Activated T-helper 9 cell treated with anti-CD3 and anti-CD28 coated beads, Interleukin-2, amount 50 U/mL, for 16 hours (primary cell): ENCODE measurements at regions not wholly inside any gene's neighbourhood (a gene's known extent, or its start where the extent isn't known, plus 50 kb on each side); places are given as distances from the start of the nearest gene placed in this dataset.
"Not testable (repeated sequence)": the region's sequence is repeated elsewhere in the genome, so short reads cannot be mapped to it uniquely, and the experiment has no call there.

ENCODE experiments used
- DNase-seq: peaks from one replicate; pipeline ENCODE4 v3.0.0-alpha.2; 2020; ENCODE audit warnings: low read depth

DNA sequence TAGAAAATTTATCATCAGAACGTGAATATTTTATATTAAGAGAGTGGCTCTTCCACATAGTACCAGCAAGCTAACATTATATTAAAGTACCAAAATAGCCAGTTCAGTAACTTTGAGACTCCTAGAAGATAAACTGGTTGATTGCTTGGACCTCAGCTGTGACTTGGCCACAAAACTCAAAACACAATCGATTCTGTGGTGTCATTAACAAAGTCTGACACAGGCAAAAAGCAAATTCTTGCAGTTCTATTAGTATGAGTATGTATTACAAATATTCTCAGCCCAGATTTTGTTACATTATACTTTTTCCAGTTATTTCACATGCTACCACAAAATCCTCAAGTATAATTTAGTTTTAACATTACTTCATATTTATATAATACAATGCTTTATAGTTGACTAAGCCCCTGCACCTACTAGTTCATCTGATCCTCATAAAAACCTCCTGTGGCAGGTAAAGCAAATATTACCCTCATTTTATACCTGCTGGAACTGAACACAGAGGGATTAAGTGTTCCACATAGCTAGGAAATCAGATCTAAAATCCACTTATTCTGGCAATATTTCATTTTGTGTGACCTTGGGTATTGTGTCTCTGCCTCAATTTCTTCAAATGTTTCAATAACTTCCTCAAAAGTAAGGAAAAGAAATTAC lies 279.9 kb upstream of the MKLN1 start:
- no peak for DNase-seq

DNA sequence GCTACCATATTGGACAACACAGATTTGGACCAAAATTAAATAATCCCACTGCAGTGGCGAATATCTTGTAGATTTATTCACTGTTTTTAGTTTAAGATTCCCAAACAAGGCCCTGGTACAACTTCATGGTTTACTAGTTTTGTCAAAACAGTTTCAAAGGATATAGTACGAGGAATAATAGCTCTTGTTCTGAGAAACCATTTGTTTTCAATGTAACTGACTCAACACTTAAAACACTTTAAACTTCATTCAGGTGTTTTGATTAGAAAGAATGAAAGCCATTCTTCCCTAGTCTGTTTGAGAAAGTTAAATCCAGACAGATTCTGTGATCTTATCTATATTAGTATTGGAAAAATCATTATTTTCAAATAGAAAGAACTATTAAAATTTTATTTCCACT lies 276.4 kb upstream of the MKLN1 start:
- no peak for DNase-seq

DNA sequence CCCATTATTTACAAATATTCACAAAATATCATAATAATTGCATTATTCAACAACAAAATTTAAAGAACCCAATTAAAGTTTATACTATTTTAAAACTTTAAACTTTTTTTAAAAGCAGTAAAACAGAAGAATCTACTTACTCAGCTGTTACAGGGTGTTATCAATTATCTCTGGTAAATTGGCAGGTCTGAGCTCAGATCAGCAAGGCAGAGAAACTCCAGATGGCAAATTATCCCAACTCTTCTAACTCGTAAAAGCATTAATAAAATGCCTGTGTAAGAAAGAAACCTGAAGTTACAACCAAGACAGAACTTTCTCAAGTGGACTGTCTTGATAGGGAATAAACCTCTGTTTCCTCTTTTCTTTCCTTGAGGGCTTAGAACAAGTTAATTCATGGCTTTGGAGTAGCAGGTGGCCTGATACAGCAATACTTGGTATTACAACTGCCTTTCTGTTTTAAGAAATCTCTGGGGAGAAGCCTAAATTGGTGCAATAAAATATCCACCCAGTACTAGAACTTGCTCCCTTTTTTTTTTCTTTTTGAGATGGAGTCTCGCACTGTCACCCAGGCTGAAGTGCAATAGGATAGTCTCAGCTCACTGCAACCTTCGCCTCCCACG lies 275.3 kb upstream of the MKLN1 start:
- no peak for DNase-seq

GRCh38 chr7:131056007-131056406 lies 271.7 kb upstream of the MKLN1 start:
- no peak for DNase-seq

DNA sequence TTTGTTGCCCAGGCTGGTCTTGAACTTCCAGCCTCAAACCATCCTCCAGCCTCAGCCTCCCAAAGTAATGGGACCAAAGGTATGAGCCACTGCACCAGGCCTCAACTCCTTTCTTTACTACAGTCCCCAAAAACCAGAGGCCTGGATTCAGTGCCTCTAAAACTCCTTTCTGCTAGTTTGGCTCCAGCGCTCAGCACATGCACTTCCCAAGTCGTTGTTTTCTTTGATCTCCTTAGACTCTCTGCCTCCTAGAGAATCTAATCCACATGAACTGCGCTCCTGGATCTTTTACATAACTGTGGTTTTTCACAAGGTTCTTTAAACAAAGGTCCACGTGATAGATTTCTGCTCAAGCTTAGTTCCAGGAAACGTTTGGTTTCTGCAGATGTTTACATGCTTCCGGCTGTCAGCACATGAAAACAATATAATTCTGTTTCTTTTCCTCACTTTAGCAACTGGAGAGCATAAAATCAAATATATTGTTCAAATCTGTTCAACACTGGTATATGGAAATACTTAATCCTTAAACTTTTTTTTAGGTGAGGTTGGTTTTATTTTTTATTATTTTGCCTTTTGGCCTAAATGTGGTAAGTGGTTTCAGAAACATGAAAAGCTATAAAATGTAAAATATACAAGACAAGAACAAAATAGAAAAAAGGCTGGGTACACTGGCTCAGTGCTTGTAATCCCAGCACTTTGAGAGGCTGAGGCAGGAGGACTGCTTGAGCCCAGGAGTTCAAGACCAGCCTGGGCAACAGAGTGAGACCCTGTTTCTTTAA lies 270.5 kb upstream of the MKLN1 start:
- DNase-seq, result no peak

DNA sequence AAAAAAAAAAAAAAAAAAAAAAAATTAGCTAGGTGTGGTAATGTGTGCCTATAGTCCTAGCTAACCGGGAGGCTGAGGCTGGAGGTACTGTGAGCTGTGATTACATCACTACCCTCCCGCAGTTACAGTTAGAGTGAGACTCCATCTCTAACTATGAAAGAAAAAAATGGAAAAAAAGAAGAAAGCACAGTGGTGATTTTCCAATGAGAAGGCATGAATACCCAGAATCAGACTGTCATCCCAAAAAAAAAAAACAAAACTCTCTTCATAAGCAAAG lies 269.9 kb upstream of the MKLN1 start:
- DNase-seq, result no peak

- not testable (repeated sequence) for DNase-seq
These were observed 269.0 kb upstream of the MKLN1 start for GRCh38 chr7:131058561-131059288.

DNA sequence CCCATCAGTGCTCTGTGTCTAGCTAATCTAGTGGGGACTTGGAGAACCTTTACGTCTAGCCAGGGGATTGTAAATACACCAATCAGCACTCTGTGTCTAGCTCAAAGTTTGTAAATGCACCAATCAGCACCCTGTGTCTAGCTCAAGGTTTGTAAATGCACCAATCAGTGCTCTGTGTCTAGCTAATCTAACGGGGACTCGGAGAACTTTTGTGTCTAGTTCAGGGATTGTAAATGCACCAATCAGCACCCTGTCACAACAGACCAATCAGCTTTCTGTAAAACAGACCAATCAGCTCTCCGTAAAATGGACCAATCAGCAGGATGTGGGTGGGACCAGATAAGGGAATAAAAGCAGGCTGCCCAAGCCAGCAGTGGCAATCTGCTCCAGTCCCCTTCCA lies 268.3 kb upstream of the MKLN1 start:
- DNase-seq, result not testable (repeated sequence)

- DNase-seq, result no peak
These were observed 266.5 kb upstream of the MKLN1 start for GRCh38 chr7:131061158-131061557.

- no peak for DNase-seq
These were observed 265.9 kb upstream of the MKLN1 start for GRCh38 chr7:131061818-131062217.

GRCh38 chr7:131066635-131067034 lies 261.0 kb upstream of the MKLN1 start:
- DNase-seq, result no peak

DNA sequence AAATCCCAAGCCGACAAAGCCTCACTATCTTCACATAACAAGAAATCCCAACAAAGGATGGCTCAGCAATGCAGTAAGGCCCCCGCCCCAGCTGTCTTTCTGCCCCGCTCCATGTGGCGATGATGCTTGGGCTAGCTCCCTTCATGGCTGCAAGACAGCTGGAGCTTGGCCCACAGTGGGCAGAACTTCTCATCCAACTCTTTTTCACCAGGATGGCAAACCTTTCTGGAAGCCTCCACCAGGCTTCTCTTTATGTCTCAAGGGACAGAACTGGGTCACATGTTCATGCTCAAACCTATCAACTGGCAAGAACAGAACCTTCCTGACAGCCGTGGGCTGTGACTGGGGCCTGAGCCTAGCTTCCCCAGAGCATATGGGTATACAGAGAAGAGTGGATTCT lies 260.5 kb upstream of the MKLN1 start:
- no peak for DNase-seq

GRCh38 chr7:131068604-131069021 lies 259.1 kb upstream of the MKLN1 start:
- DNase-seq, result no peak

DNA sequence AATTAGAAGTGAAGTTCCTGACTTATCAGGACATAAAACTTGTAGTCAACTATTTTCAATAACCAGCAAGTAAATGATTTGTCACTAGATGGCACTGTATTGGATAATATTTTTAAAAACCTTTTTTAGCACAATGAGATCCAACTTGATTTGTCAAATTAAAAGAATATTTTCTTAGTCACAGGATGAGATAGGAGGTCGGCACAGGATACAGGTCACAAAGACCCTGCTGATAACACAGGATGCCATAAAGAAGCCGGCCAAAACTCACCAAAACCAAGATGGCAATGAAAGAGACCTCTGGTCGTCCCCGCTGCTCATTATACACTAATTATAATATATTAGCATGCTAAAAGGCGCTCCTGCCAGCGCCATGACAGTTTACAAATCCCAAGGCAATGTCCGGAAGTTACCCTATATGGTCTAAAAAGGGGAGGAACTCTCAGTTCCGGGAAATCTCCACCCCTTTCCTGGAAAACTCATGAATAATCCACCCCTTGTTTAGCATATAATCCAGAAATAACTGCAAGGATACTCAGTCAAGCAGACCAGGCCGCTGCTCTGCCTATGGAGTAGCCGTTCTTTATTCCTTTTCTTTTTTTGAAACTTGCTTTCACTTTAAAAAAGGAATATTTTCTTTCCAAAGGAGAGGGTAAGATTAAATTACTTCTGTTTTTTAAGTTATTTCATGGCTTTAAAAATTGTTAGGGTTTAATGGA lies 255.7 kb upstream of the MKLN1 start:
- DNase-seq, result no peak

GRCh38 chr7:131072505-131073091 lies 255.1 kb upstream of the MKLN1 start:
- no peak for DNase-seq

GRCh38 chr7:131074043-131074442 lies 253.6 kb upstream of the MKLN1 start:
- DNase-seq, result no peak

DNA sequence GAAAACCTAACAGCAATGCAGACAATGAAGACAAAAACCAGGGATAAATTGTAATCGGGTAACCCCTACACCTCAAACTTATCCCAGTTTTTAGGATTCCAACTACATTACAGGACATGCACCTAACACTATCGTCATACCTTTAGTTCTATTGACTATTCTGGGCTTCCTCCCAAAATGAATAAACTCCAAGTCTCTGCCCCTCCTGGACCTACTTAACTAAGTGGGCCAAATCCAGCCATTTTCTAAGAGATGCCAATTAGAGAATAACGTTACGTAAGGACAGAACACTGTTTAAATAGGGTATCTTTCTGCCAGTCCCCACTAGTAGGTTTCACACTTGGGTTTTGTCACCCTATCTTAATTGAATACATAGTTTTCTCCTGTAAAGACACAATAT lies 253.1 kb upstream of the MKLN1 start:
- no peak for DNase-seq

DNA sequence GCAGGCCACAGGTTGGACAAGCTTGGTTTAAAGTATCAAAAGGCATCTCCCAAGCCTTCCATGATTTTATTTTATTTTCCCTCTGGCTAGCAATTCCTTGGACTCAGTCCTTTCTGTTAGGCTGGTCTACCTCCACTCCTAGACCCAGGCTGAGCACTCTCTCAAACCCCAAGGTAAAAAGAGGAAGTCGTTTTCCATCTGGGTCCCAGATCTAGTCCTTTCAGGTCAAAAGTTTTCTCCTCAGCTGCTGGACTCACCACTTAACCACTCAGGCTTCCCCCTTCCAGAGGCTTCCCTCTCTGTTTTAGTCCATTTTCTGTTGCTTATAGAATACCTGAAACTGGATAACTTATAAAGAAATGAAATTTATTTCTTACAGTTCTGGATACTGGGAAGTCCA lies 252.3 kb upstream of the MKLN1 start:
- no peak for DNase-seq

DNA sequence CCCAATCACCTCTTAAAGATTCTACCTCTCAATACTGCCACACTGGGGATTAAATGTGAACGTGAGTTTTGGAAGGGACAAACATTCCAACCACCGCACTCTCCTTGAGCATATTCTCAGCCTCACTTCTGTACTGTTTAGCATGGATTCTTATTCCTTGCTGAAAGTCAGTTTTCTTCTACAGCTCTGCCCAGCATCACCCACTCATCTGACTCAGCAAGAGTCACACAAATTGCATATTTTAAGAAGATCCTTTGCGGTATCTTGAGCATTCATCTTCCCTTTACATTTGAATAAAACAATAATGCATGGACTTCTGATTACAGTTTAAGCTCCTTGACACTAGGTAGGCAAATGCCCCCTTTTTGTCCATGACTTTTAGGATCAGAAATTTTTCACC lies 251.6 kb upstream of the MKLN1 start:
- no peak for DNase-seq

GRCh38 chr7:131076711-131077181 lies 250.9 kb upstream of the MKLN1 start:
- no peak for DNase-seq

- no peak for DNase-seq
These were observed 249.9 kb upstream of the MKLN1 start for GRCh38 chr7:131077735-131078134.

- DNase-seq, result no peak
These were observed 246.9 kb upstream of the MKLN1 start for GRCh38 chr7:131080754-131081153.
